Activated naive CD4-positive, alpha-beta T cell treated with anti-CD3 and anti-CD28 coated beads for 36 hours (primary cell): ENCODE measurements at regions not wholly inside any gene's neighbourhood (a gene's known extent, or its start where the extent isn't known, plus 50 kb on each side); places are given as distances from the start of the nearest gene placed in this dataset.

ENCODE experiments used
- CTCF ChIA-PET: fragments of 350-600 bp; sonication (Branson Sonifier 250); formaldehyde crosslinking; loops from one replicate; lab custom pipeline; 2021; ENCODE audit warnings: antibody characterized with exemption; lab: Charles Lee
- DNase-seq: peaks from one replicate; pipeline ENCODE4 v3.0.0-alpha.2; 2020
- H3K27ac Mint-ChIP-seq: one replicate; pipeline ENCODE4 v1.8.0; 2021; ENCODE audit warnings: mild to moderate bottlenecking, mixed read lengths
- H3K27me3 Mint-ChIP-seq: one replicate; pipeline ENCODE4 v1.8.0; 2021; ENCODE audit warnings: low read depth, mixed read lengths
- H3K36me3 Mint-ChIP-seq: one replicate; pipeline ENCODE4 v1.8.0; 2021; ENCODE audit warnings: low read depth, mixed read lengths
- H3K4me1 Mint-ChIP-seq: one replicate; pipeline ENCODE4 v1.8.0; 2021; ENCODE audit warnings: low read depth, mixed read lengths
- H3K4me3 Mint-ChIP-seq: one replicate; pipeline ENCODE4 v1.8.0; 2021; ENCODE audit warnings: mild to moderate bottlenecking, moderate library complexity, mixed read lengths
- H3K9me3 Mint-ChIP-seq: one replicate; pipeline ENCODE4 v1.8.0; 2021; ENCODE audit warnings: mixed read lengths
- intact Hi-C: fragments of 100-400 bp; cut with micrococcal nuclease; formaldehyde crosslinking; loops from one replicate; pipeline ENCODE4 v1.15.1; 2023

- Mint-ChIP-seq H3K4me1 (no peaks in the 10 kb centered on the region), H3K9me3 (no peaks in the 10 kb centered on the region), H3K27me3 (peaks cover 5% of the 10 kb centered on the region), H3K36me3 (no peaks in the 10 kb centered on the region), H3K4me3 (no peak overlapping the region), H3K27ac (no peak overlapping the region)
- intact Hi-C loops = loop anchor here (10.0 kb wide), 1 partner anchor 496 kb away; no protein-coding TSS in a partner anchor
- CTCF ChIA-PET = no interaction called here
- no peak for DNase-seq
These were observed 266.3 kb downstream of the TBL1XR1 start for GRCh38 chr3:176930942-176931341.

GRCh38 chr3:176928582-176928931 is 268.7 kb downstream of the TBL1XR1 start:
- no peak for DNase-seq
- H3K4me1 Mint-ChIP-seq = no peaks in the 10 kb centered on the region
- H3K36me3 Mint-ChIP-seq = no peaks in the 10 kb centered on the region
- no peak overlapping the region for H3K4me3 Mint-ChIP-seq
- no peak overlapping the region for H3K27ac Mint-ChIP-seq
- no peaks in the 10 kb centered on the region for H3K9me3 Mint-ChIP-seq
- CTCF ChIA-PET = interaction anchor here (2.1 kb wide), 1 partner anchor 10 kb away, joined by 6 read pairs; no protein-coding TSS in a partner anchor
- H3K27me3 Mint-ChIP-seq = peaks cover 5% of the 10 kb centered on the region
- intact Hi-C loops = no loop called here

GRCh38 chr3:176927706-176928581 is 269.3 kb downstream of the TBL1XR1 start:
- no peak overlapping the region for H3K4me3 Mint-ChIP-seq
- peaks cover 2% of the 10 kb centered on the region for H3K27me3 Mint-ChIP-seq
- CTCF ChIA-PET = no interaction called here
- H3K36me3 Mint-ChIP-seq = no peaks in the 10 kb centered on the region
- H3K9me3 Mint-ChIP-seq = no peaks in the 10 kb centered on the region
- intact Hi-C loops = no loop called here
- DNase-seq = no peak
- no peaks in the 10 kb centered on the region for H3K4me1 Mint-ChIP-seq
- H3K27ac Mint-ChIP-seq = no peak overlapping the region

GRCh38 chr3:176927280-176927679 is 270.0 kb downstream of the TBL1XR1 start:
- CTCF ChIA-PET = interaction anchor here (1.5 kb wide), 1 partner anchor 54 kb away, joined by 4 read pairs; no protein-coding TSS in a partner anchor
- H3K36me3 Mint-ChIP-seq = no peaks in the 10 kb centered on the region
- H3K4me1 Mint-ChIP-seq = no peaks in the 10 kb centered on the region
- H3K27me3 Mint-ChIP-seq = peaks cover 5% of the 10 kb centered on the region
- intact Hi-C loops = no loop called here
- no peaks in the 10 kb centered on the region for H3K9me3 Mint-ChIP-seq
- H3K4me3 Mint-ChIP-seq = no peak overlapping the region
- H3K27ac Mint-ChIP-seq = no peak overlapping the region
- DNase-seq = no peak

- Mint-ChIP-seq H3K27me3 (peaks cover 5% of the 10 kb centered on the region), H3K4me3 (no peak overlapping the region), H3K9me3 (no peaks in the 10 kb centered on the region), H3K27ac (no peak overlapping the region), H3K36me3 (no peaks in the 10 kb centered on the region), H3K4me1 (no peaks in the 10 kb centered on the region)
- intact Hi-C loops = no loop called here
- DNase-seq = no peak
- CTCF ChIA-PET = interaction anchor here (0.7 to 1.5 kb wide), 4 partner anchors 14 to 1132 kb away, joined by 3 to 7 read pairs (median 4); no protein-coding TSS in a partner anchor
These were observed 270.6 kb downstream of the TBL1XR1 start for GRCh38 chr3:176926688-176927087.

GRCh38 chr3:176926034-176926433 is 271.2 kb downstream of the TBL1XR1 start:
- no peaks in the 10 kb centered on the region for H3K9me3 Mint-ChIP-seq
- no peak for DNase-seq
- H3K27ac Mint-ChIP-seq = no peak overlapping the region
- H3K36me3 Mint-ChIP-seq = no peaks in the 10 kb centered on the region
- no peaks in the 10 kb centered on the region for H3K4me1 Mint-ChIP-seq
- peaks cover 5% of the 10 kb centered on the region for H3K27me3 Mint-ChIP-seq
- CTCF ChIA-PET = interaction anchor here (0.7 to 1.5 kb wide), 4 partner anchors 15 to 1133 kb away, joined by 3 to 7 read pairs (median 4); no protein-coding TSS in a partner anchor
- intact Hi-C loops = no loop called here
- no peak overlapping the region for H3K4me3 Mint-ChIP-seq

GRCh38 chr3:176920766-176921160 is 276.5 kb downstream of the TBL1XR1 start:
- no peaks in the 10 kb centered on the region for H3K9me3 Mint-ChIP-seq
- CTCF ChIA-PET = no interaction called here
- no peak overlapping the region for H3K27ac Mint-ChIP-seq
- intact Hi-C loops = no loop called here
- no peaks in the 10 kb centered on the region for H3K36me3 Mint-ChIP-seq
- H3K4me1 Mint-ChIP-seq = no peaks in the 10 kb centered on the region
- peaks cover 3% of the 10 kb centered on the region for H3K27me3 Mint-ChIP-seq
- DNase-seq = no peak
- H3K4me3 Mint-ChIP-seq = no peak overlapping the region

- intact Hi-C loops = no loop called here
- Mint-ChIP-seq H3K27me3 (peaks cover 3% of the 10 kb centered on the region), H3K36me3 (no peaks in the 10 kb centered on the region), H3K9me3 (no peaks in the 10 kb centered on the region), H3K4me1 (no peaks in the 10 kb centered on the region), H3K27ac (no peak overlapping the region), H3K4me3 (no peak overlapping the region)
- no peak for DNase-seq
- CTCF ChIA-PET = no interaction called here
These were observed 277.2 kb downstream of the TBL1XR1 start for GRCh38 chr3:176919836-176920765.

- Mint-ChIP-seq H3K27me3 (no peaks in the 10 kb centered on the region), H3K36me3 (no peaks in the 10 kb centered on the region), H3K9me3 (no peaks in the 10 kb centered on the region), H3K4me3 (no peak overlapping the region), H3K27ac (no peak overlapping the region), H3K4me1 (no peaks in the 10 kb centered on the region)
- CTCF ChIA-PET = interaction anchor here (0.9 kb wide), 1 partner anchor 44 kb away, joined by 3 read pairs; no protein-coding TSS in a partner anchor
- intact Hi-C loops = no loop called here
- DNase-seq = no peak
These were observed 280.5 kb downstream of the TBL1XR1 start for GRCh38 chr3:176916777-176917176.

GRCh38 chr3:176914764-176915163 is 282.5 kb downstream of the TBL1XR1 start:
- CTCF ChIA-PET = no interaction called here

GRCh38 chr3:176911579-176911978 is 285.7 kb downstream of the TBL1XR1 start:
- Mint-ChIP-seq H3K9me3 (no peaks in the 10 kb centered on the region), H3K4me3 (no peak overlapping the region), H3K4me1 (no peaks in the 10 kb centered on the region), H3K27ac (no peak overlapping the region), H3K36me3 (no peaks in the 10 kb centered on the region), H3K27me3 (peaks cover 4% of the 10 kb centered on the region)
- intact Hi-C loops = no loop called here
- CTCF ChIA-PET = no interaction called here
- no peak for DNase-seq

More at GRCh38 chr3:176914764-176915163, 282.5 kb downstream of the TBL1XR1 start:
- no peak overlapping the region for H3K27ac Mint-ChIP-seq
- peaks cover 4% of the 10 kb centered on the region for H3K27me3 Mint-ChIP-seq
- H3K9me3 Mint-ChIP-seq = no peaks in the 10 kb centered on the region
- H3K36me3 Mint-ChIP-seq = no peaks in the 10 kb centered on the region
- H3K4me1 Mint-ChIP-seq = no peaks in the 10 kb centered on the region
- DNase-seq = no peak
- intact Hi-C loops = no loop called here
- H3K4me3 Mint-ChIP-seq = no peak overlapping the region

- CTCF ChIA-PET = no interaction called here
- Mint-ChIP-seq H3K4me3 (no peak overlapping the region), H3K27ac (no peak overlapping the region), H3K4me1 (no peaks in the 10 kb centered on the region), H3K9me3 (no peaks in the 10 kb centered on the region), H3K27me3 (peaks cover 4% of the 10 kb centered on the region), H3K36me3 (no peaks in the 10 kb centered on the region)
- intact Hi-C loops = no loop called here
- DNase-seq = no peak
These were observed 288.2 kb downstream of the TBL1XR1 start for GRCh38 chr3:176909044-176909443.
